Fibroblast of the aortic adventitia (primary cell): ENCODE measurements at regions not wholly inside any gene's neighbourhood (a gene's known extent, or its start where the extent isn't known, plus 50 kb on each side); places are given as distances from the start of the nearest gene placed in this dataset.

ENCODE experiments used
- DNase-seq: peaks from one replicate; pipeline ENCODE4 v3.0.0-alpha.2; 2010; ENCODE audit warnings: low read depth
- H3K4me3 ChIP-seq: 2 replicates; pipeline ENCODE4 v1.5.1; 2011; ENCODE audit warnings: low read depth, mild to moderate bottlenecking, control low read depth, low read length, moderate library complexity
- CTCF ChIP-seq: IDR thresholded peaks from 2 replicates; pipeline ENCODE4 v1.5.1; 2011; ENCODE audit warnings: mild to moderate bottlenecking, low read length, control low read depth, inconsistent platforms; ENCODE audit not compliant: insufficient read depth

DNA sequence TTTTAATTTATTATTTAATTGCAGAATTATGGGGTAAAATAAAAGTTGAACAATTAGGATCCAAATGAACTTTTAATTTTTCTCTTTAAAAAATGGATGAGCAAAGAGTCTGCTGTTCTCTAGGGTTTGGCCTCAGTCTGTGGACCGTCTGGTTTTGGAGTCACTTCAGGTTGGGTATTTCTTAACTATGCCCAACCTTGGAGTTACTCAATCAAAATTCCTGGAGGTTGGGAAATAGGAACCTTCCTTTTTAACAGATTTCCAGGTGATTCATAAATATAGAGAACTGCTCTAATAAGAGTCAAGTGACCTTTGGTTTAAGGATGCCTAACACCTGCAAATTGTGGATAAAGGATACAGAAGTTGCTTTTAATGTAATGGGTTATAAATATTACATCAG is 241.5 kb upstream of the GCFC2 start:
- no peak overlapping the region for H3K4me3 ChIP-seq
- TF ChIP-seq CTCF, result no peak
- DNase-seq, result no peak

DNA sequence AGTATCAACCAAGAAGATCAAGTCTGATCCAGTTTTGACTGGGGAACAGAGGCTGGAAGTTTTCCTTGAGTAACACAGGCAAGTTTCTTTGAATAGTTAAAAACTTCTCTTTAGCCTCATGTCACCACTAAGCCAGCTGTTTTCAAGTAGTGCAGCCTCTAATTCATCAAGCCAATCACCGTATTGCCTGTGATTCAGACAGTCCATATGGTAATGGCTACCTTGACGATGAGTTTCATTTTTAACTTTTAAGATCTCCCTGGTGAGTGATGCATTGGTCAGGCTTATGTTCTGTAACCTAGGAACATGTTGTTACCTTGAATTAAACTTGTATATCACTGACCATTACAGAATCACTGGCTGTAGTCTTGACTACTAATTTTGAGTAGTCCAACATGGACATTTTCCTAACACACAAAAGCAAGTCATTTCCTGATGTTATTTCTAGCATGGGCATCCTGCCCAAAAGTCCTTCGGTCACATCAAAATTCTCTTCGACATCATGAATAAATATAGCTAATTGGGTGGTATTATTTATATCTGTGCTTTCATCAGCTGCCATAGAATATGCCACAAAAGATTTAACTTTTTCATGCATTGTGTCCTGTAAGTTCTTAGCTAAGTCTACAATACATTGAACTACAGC is 238.8 kb upstream of the GCFC2 start:
- no peak for TF ChIP-seq CTCF
- no peak overlapping the region for H3K4me3 ChIP-seq
- DNase-seq, result no peak

DNA sequence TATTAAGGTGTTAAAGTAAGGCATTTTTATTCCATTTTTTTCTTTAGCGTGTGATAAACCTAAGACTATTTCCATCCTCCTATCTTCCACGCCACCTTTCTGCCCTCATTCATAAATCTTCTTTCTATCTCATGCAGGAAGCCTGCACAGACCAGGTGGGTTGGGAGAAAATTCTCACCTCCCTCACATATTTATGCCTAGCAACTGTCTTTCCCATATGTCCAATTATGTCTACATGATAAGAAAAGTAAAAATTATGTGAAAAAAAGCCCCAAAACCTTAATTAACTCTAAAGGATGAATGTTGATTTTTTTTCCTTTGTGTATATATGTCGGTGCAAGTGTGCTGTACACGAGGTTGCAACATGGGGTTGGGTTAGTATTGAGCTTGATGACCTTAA is 225.6 kb upstream of the GCFC2 start:
- no peak for TF ChIP-seq CTCF
- no peak overlapping the region for H3K4me3 ChIP-seq
- DNase-seq, result no peak

DNA sequence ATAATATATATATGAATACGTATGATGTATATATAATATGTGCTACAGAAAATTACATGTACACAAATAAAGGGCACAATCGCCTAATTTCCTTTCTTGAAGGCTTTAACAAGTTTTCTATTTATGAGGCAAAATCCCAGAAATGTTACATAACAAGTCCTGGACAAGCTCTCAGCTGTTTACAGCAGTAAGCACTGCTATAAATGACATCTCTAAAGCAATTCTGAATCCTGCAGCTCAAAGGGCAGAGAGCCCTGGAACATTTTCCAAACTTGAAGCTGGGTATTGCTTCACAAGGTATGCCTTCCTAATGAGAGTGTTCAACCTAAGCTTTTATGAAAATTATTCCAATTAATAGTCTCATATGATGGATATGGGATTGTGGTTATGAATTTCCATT is 222.3 kb upstream of the GCFC2 start:
- TF ChIP-seq CTCF, result no peak
- H3K4me3 ChIP-seq, result no peak overlapping the region
- no peak for DNase-seq

GRCh38 chr2:75928093-75928492 is 217.4 kb upstream of the GCFC2 start:
- no peak for TF ChIP-seq CTCF

GRCh38 chr2:75925331-75926024 is 214.8 kb upstream of the GCFC2 start:
- no peak for TF ChIP-seq CTCF
- H3K4me3 ChIP-seq, result no peak overlapping the region
- no peak for DNase-seq

More at GRCh38 chr2:75928093-75928492, 217.4 kb upstream of the GCFC2 start:
- DNase-seq, result no peak
- no peak overlapping the region for H3K4me3 ChIP-seq

GRCh38 chr2:75922191-75922590 is 211.5 kb upstream of the GCFC2 start:
- no peak overlapping the region for H3K4me3 ChIP-seq
- TF ChIP-seq CTCF, result no peak
- DNase-seq, result no peak
